ENCODE measurements at regions not wholly inside any gene's neighbourhood (a gene's known extent, or its start where the extent isn't known, plus 50 kb on each side); places are given as distances from the start of the nearest gene placed in this dataset.

GRCh38 chr10:33835556-33835955 lies 501.1 kb upstream of the NRP1 start:
- TF ChIP-seq POLR2A (IDR thresholded peaks at IDR 0.05) = no peak
- no peak for TF ChIP-seq CTCF (IDR thresholded peaks at IDR 0.05)

Data from stomach (tissue), 4 donors.